ENCODE measurements at regions not wholly inside any gene's neighbourhood (a gene's known extent, or its start where the extent isn't known, plus 50 kb on each side); places are given as distances from the start of the nearest gene placed in this dataset.

DNA sequence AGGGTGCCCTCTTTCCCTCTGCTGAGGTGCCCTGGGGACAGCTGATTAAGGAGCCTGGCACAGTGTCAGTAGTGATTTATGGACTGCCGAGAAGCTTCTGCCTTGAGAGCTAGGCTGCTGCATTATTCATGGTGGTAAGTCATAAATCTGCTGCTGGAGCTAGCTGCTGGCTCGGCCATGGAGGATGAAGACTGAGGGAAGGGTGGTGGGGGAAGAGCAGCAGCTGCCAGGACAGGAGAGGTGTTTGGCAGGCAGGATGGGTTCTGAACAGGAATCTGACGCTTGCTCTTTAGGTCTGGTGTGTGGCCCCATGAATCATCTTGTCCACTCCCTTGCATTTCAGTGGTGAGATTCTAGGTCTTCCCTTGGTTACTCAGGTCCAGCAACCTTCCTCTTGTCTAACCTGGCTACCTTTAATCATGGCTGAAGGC is 296.3 kb downstream of the DYSF start:
- DNase-seq: no peak

DNA sequence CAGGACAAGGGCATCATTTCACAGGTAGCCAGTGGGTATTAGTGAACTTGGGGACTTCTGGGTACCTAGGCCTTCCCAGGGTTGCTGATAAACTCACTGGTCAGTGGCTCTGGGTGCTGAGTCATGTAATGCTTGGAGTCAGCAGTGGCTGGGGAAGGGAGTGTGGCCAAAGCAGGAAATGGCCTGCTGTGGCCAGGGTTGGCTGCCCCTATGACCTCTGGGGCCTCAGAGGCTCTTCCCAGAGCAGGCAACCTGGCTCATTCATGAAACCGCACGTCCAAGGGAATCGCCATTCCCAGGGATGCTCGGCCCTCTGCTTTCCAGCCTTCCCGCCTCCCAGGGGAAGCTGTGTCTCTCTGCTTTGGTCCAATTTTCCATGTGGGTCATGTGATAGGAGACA is 294.9 kb downstream of the DYSF start:
- DNase-seq: no peak

DNA sequence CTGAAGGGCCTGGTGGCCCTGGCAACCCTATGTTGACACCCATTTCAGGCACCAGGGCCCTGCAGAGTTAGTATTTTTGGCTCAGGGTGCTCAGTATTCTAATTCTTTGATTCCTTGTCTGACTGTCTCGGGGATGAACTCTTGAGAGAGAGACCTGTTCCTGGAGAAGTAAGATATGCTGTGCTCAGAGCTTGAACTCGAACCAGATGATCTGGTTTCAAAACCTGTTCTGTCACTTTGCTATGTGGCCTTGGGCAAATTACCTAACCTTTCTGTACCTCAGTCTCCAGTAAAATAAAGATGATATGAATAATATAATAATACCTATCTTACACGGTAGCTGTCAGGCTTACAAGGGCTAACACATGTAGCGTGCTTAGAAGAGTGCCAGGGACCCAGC is 294.2 kb downstream of the DYSF start:
- no peak for DNase-seq

DNA sequence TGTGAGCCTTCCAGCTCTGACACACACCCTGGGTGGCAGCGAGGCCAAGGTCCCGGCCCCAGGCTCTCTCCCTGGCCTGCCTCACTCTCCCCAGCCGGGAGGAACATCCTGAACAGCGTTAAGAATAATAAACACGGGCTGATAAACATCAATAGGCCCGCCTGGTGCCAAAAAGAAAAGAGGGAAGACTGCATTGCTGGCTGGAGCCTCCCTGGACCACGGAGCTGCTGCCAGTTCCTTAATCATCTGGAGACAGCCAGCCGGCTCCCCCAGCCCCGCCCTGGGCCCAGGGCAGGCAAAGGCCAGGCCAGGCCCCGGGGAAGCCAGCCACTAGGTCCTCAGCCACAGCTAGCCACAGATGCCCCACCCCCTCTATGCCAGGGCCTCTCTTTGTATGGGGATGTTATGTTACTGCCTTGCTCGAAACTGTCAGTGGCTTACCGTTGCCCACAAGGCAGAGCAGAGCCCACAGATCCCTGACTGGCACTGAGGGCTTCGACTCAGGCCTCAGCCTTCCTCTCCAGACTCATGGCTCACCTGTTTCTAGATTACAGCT is 293.7 kb downstream of the DYSF start:
- DNase-seq: no peak

DNA sequence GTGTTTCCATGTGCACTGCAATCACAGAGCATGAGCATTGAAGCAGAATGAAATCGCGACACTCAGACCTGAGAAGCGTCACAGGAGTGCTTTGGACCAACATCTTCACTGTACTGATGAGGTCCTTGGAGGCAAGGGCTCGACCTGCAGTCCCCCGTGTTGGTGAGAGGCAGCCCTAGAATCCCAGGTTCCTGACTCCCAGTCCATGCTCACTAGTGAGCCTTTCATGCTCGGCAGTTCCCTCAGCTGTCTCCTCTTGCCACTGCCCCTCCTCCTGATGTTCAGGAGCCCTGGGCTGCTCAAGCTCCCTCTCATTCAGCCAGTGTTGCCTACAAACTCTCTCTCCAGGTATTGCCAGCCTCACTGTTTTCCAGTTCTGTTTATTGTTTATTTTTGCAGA is 291.4 kb downstream of the DYSF start:
- no peak for DNase-seq

DNA sequence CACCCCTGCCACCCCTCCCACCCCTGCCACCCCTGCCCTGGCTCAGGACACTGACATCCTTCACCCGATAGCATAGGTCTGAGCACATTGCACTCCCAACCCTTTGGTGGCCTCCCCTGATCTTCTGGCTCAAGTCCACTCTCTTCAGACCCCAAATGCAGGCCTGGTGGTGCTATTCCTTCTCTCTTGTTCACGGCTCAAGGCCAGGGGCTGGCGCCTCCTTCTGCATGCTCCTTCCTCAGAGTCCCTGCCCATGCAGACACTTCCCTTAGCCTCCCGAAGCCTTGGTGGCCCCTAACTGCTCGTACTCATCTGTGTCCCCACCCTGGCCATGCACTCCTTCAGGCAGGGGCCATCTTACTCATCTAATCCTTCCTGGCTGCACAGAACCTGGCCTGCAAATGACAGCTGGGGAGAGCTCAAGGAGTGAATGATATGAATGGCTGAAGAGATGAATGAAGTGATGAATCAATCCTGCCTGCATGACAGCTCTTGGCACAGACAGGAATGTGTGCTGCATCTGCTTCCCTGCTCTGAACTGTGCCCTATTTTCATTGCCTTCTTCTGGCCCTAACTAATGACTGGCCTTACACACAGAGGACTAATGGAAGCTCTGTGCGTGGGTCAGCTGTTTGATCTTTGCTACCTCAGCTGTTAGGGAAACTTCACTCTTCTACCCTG is 290.8 kb downstream of the DYSF start:
- DNase-seq: no peak

DNA sequence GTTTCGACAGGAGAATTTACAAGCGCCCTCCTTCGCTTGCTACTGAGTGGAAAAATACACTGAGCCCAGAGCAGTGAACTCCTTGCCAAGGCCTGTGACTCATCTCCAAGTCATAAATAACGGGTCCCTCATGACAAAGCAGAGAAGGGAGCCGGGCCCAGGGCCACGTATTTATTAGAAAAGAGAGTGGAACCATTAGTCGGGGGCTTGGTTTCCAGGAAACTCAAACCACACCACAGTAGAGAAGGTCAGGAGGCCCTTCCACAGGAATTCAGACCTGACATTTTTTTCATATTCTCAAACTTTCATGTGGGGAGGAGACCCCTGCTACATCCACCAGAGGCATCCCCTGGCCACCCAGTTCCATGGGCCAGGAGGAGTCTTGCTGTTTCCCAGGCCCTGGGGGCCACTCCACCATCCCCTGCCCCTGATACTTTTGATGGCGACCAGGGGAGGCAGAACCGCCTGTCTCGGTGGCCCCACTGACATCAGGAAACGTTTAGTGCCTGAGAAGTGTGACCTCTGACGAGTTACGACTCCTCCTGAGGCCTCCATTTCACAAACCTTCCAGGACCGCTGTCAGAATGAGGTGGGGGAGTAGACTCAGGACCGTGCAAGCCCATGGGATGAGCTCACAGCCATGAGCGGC is 289.7 kb downstream of the DYSF start:
- no peak for DNase-seq

DNA sequence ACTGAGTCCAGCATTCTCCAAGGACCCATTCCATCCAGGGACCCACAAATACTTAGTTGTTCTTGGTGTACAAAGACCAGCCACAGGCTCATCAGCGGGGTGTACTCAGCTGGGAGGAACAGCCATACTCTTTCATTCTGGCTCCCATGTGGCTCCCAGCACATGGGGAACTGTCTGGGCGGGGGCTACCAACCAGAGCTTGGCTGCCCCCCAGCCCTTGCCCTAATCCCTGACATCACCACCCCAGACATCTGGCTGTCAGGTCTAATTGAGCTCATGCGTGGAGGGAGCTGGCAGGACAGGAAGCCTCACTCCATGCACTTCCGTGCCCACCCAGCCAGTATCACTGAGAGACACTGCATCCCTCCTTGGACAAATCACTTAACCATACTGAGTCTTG is 283.6 kb downstream of the DYSF start:
- DNase-seq: no peak

DNA sequence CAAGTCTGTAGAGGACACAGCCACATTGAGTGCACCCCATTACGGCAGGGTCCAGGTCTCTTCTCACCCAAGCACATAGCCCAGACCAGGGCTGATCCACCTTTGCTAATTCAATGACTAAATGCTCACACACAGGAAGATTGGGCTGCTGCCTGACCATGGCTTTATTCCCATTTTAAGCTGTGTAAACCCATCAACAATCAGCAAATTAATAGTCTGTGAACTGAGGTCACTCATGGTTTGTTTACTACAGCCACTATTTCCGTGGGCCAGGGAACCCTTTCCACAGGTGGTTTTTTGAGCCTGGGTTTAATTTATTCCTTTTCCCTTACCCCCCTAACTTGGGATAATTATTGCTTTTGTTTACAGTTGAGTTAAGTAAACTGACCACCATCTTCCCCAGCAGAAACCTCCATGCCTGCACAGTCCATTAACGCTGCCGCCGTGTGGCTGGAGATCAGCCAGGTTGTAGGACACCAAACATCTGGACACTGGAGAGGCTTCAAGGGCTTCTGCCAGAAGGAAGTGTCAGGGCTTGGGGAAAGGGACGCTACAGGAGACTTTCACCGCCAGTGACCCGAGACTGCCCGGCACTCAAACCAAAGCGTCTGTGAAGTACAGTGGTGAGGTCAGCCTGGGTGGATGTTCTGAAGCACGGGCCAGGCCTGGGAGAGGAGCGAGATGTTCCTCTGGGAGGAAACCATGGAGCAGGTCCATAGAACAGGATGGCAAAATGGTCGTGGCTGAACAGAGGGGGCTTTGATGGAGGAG is 282.9 kb downstream of the DYSF start:
- DNase-seq: no peak

Measured in NCI-H2227 treated with DMSO at 0.1 percent for 48 hours (cell line).